IMR-90 (cell line): ENCODE measurements at regions not wholly inside any gene's neighbourhood (a gene's known extent, or its start where the extent isn't known, plus 50 kb on each side); places are given as distances from the start of the nearest gene placed in this dataset.

ENCODE experiments used
- ATAC-seq: fragments of 200-7000 bp; cut with Tn5 transposase; 2 replicates; pipeline ENCODE4 v1.9.1; 2020; ENCODE audit warnings: low read depth, mild to moderate bottlenecking, moderate library complexity
- BruUV-seq: library from RNA; stranded (reverse); fragments of 400-500 nt; replicated peaks from 2 replicates; lab custom pipeline; 2021; lab: Mats Ljungman, UMichigan
- CTCF ChIA-PET: fragments of 300-600 bp; formaldehyde crosslinking; extraction: SDS; loops from one replicate; lab custom pipeline; 2021; ENCODE audit warnings: antibody characterized with exemption; lab: Yijun Ruan, JAX
- POLR2A ChIA-PET: fragments of 300-600 bp; sonication (Branson Sonifier 250); formaldehyde crosslinking; loops from one replicate; lab custom pipeline; 2022; ENCODE audit warnings: antibody characterized with exemption; ENCODE audit not compliant: unreplicated experiment; lab: Charles Lee
- DNase-seq: peaks from one replicate; pipeline ENCODE4 v3.0.0; 2013
- H2AFZ ChIP-seq: replicated peaks from 2 replicates; pipeline ENCODE3; 2013; ENCODE audit warnings: low read length, mild to moderate bottlenecking; ENCODE audit not compliant: poor library complexity
- H2AK5ac ChIP-seq: 2 replicates; pipeline ENCODE4 v1.6.1; 2013; ENCODE audit warnings: low read depth, low read length, inconsistent platforms
- H2AK9ac ChIP-seq: replicated peaks from 2 replicates; pipeline ENCODE3; 2013; ENCODE audit warnings: mild to moderate bottlenecking, low read depth, low read length, moderate library complexity; ENCODE audit not compliant: poor library complexity
- H2BK120ac ChIP-seq: 2 replicates; pipeline ENCODE4 v1.6.1; 2013; ENCODE audit warnings: low read depth, low read length, inconsistent platforms
- H2BK15ac ChIP-seq: 3 replicates; pipeline ENCODE4 v1.6.1; 2013; ENCODE audit warnings: low read depth, low read length, inconsistent platforms
- H2BK20ac ChIP-seq: 2 replicates; pipeline ENCODE4 v1.6.1; 2013; ENCODE audit warnings: low read depth, mild to moderate bottlenecking, inconsistent platforms, low read length, moderate library complexity
- H2BK5ac ChIP-seq: 2 replicates; pipeline ENCODE4 v1.6.1; 2013; ENCODE audit warnings: mild to moderate bottlenecking, low read depth, low read length, inconsistent platforms; ENCODE audit not compliant: poor library complexity, severe bottlenecking
- H3K14ac ChIP-seq: replicated peaks from 2 replicates; pipeline ENCODE4 v1.6.1; 2013; ENCODE audit warnings: low read depth, low read length, inconsistent platforms
- H3K18ac ChIP-seq: 2 replicates; pipeline ENCODE4 v1.6.1; 2013; ENCODE audit warnings: low read depth, low read length, control low read depth
- H3K23ac ChIP-seq: 2 replicates; pipeline ENCODE4 v1.6.1; 2013; ENCODE audit warnings: low read depth, low read length, inconsistent platforms
- H3K27ac ChIP-seq: 2 replicates; pipeline ENCODE4 v1.5.1; 2013; ENCODE audit warnings: mild to moderate bottlenecking, control low read depth, low read length; ENCODE audit not compliant: insufficient read depth
- H3K27me3 ChIP-seq: 2 replicates; pipeline ENCODE4 v1.6.1; 2013; ENCODE audit warnings: low read length; ENCODE audit not compliant: control insufficient read depth, insufficient read depth
- H3K36me3 ChIP-seq: 2 replicates; pipeline ENCODE4 v1.6.1; 2013; ENCODE audit warnings: low read length, mixed read lengths; ENCODE audit not compliant: control insufficient read depth, insufficient read depth
- H3K4ac ChIP-seq: 2 replicates; pipeline ENCODE4 v1.6.1; 2013; ENCODE audit warnings: low read depth, low read length, inconsistent platforms
- H3K4me1 ChIP-seq: 2 replicates; pipeline ENCODE4 v1.6.1; 2013; ENCODE audit warnings: low read length, mixed read lengths; ENCODE audit not compliant: control insufficient read depth, insufficient read depth
- H3K4me2 ChIP-seq: 2 replicates; pipeline ENCODE4 v1.6.1; 2013; ENCODE audit warnings: low read depth, mild to moderate bottlenecking, control low read depth, low read length, moderate library complexity
- H3K4me3 ChIP-seq: 2 replicates; pipeline ENCODE4 v1.5.1; 2013; ENCODE audit warnings: low read depth, mild to moderate bottlenecking, control low read depth, low read length, moderate library complexity; ENCODE audit not compliant: insufficient read depth
- H3K56ac ChIP-seq: 2 replicates; pipeline ENCODE4 v1.6.1; 2013; ENCODE audit warnings: low read length, inconsistent platforms; ENCODE audit not compliant: insufficient read depth; ENCODE audit errors: extremely low read depth
- H3K79me1 ChIP-seq, 2 experiments: 2 replicates each; pipeline ENCODE4 v1.6.1; 2013; ENCODE audit warnings: low read length in 2 of 2, inconsistent platforms in 1 of 2, low read depth in 1 of 2
- H3K9ac ChIP-seq: 2 replicates; pipeline ENCODE4 v1.6.1; 2013; ENCODE audit warnings: low read depth, low read length, control low read depth
- H3K9me1 ChIP-seq: 2 replicates; pipeline ENCODE4 v1.6.1; 2013; ENCODE audit warnings: low read length, inconsistent platforms; ENCODE audit not compliant: insufficient read depth
- H3K9me3 ChIP-seq: 2 replicates; pipeline ENCODE4 v1.6.1; 2013; ENCODE audit warnings: low read length; ENCODE audit not compliant: control insufficient read depth, insufficient read depth
- H4K20me1 ChIP-seq: 2 replicates; pipeline ENCODE4 v1.6.1; 2013; ENCODE audit warnings: low read length, inconsistent platforms; ENCODE audit not compliant: insufficient read depth
- H4K5ac ChIP-seq: 2 replicates; pipeline ENCODE4 v1.6.1; 2013; ENCODE audit warnings: mild to moderate bottlenecking, low read depth, low read length, control low read depth
- H4K8ac ChIP-seq, 2 experiments: 2 replicates each; pipeline ENCODE4 v1.6.1; 2013; ENCODE audit warnings: low read depth in 2 of 2, low read length in 2 of 2, control low read depth in 1 of 2, inconsistent platforms in 1 of 2
- H4K91ac ChIP-seq: 2 replicates; pipeline ENCODE4 v1.6.1; 2013; ENCODE audit warnings: low read depth, low read length, inconsistent platforms; ENCODE audit not compliant: insufficient read depth
- CHD1 ChIP-seq: IDR thresholded peaks from 2 replicates; pipeline ENCODE4 v1.6.1; 2012; ENCODE audit warnings: low read depth, low read length, improper control_type of control experiment
- ELK1 ChIP-seq: fragments of 150-350 bp; IDR thresholded peaks from 2 replicates; pipeline ENCODE4 v1.6.1; 2016; ENCODE audit warnings: low read depth, mild to moderate bottlenecking, low read length, moderate library complexity, borderline replicate concordance
- FOS ChIP-seq: fragments of 150-350 bp; IDR thresholded peaks from 2 replicates; pipeline ENCODE4 v1.6.1; 2016; ENCODE audit warnings: low read depth, low read length
- MXI1 ChIP-seq: IDR thresholded peaks from 2 replicates; pipeline ENCODE4 v1.6.1; 2012; ENCODE audit warnings: low read depth, mild to moderate bottlenecking, low read length, moderate library complexity, borderline replicate concordance
- POLR2A ChIP-seq: IDR thresholded peaks from 2 replicates; pipeline ENCODE4 v1.6.1; 2012; ENCODE audit warnings: mild to moderate bottlenecking, low read depth, low read length
- RAD21 ChIP-seq: IDR thresholded peaks from 2 replicates; pipeline ENCODE4 v1.6.1; 2012; ENCODE audit warnings: low read length, improper control_type of control experiment
- RCOR1 ChIP-seq: IDR thresholded peaks from 2 replicates; pipeline ENCODE4 v1.6.1; 2012; ENCODE audit warnings: mild to moderate bottlenecking, low read length, improper control_type of control experiment; ENCODE audit not compliant: insufficient replicate concordance
- WGBS, 2 experiments: methylation state at CpG; one replicate each; pipeline versions ENCODE4 v1.1.5 to v1.1.7; 2013; ENCODE audit warnings: missing lambda C conversion rate in 2 of 2; ENCODE audit not compliant: insufficient read length in 1 of 2; ENCODE audit errors: extremely low coverage in 2 of 2; 5-methylcytosine and 5-hydroxymethylcytosine counted together
- dilution Hi-C: fragments of 300-500 bp; cut with HindIII; formaldehyde crosslinking; loops from one replicate; pipeline ENCODE4 v1.14.3; 2018; ENCODE audit warnings: low sequenced_read_pairs; ENCODE audit not compliant: unreplicated experiment
- in situ Hi-C: fragments of 300-500 bp; cut with MboI; formaldehyde crosslinking; loops from 3 replicates; pipeline ENCODE4 v1.14.3; 2019; ENCODE audit warnings: low sequenced_read_pairs, inconsistent platforms, mixed read lengths
- intact Hi-C: fragments of 100-400 bp; cut with micrococcal nuclease; formaldehyde crosslinking; loops from 2 replicates; pipeline ENCODE4 v1.10.0; 2022

GRCh38 chr5:124000538-124000937 is 488.6 kb downstream of the CSNK1G3 start:
- no peaks in the 10 kb centered on the region for H4K20me1 ChIP-seq
- POLR2A ChIA-PET: no interaction called here
- TF ChIP-seq ELK1 (no peak), RAD21 (no peak), FOS (no peak), POLR2A (no peak), RCOR1 (no peak), CHD1 (no peak), MXI1 (no peak)
- no peak overlapping the region for H2AFZ ChIP-seq
- no peak overlapping the region for H2AK9ac ChIP-seq
- no peak overlapping the region for H2BK20ac ChIP-seq
- H3K4me1 ChIP-seq: peaks cover 2% of the 10 kb centered on the region; the same call in 1 of the 2 replicates
- no peak overlapping the region for H4K5ac ChIP-seq
- no peak overlapping the region for H2BK120ac ChIP-seq
- ATAC-seq (no peak), DNase-seq (no peak)
- no peak overlapping the region for H3K4me3 ChIP-seq
- H3K18ac ChIP-seq: no peak overlapping the region
- H2BK5ac ChIP-seq: no peak overlapping the region
- no peak overlapping the region for H4K91ac ChIP-seq
- H3K27ac ChIP-seq: no peak overlapping the region
- 0 out of 2 replicates have a peak, but pooled peaks cover 2% of the 10 kb centered on the region for H3K9me1 ChIP-seq
- no peak overlapping the region for H3K9ac ChIP-seq
- dilution Hi-C loops: no loop called here
- H2AK5ac ChIP-seq: no peak overlapping the region
- no peak overlapping the region for H3K4ac ChIP-seq
- H4K8ac ChIP-seq: no peak overlapping the region
- H2BK15ac ChIP-seq: no peak overlapping the region
- H3K23ac ChIP-seq: no peak overlapping the region
- H3K56ac ChIP-seq: no peak overlapping the region
- H3K27me3 ChIP-seq: no peaks in the 10 kb centered on the region
- in situ Hi-C loops: no loop called here
- CTCF ChIA-PET: no interaction called here
- H3K9me3 ChIP-seq: no peaks in the 10 kb centered on the region
- intact Hi-C loops: no loop called here
- no peaks in the 10 kb centered on the region for H3K36me3 ChIP-seq
- no peaks in the 10 kb centered on the region for H3K79me1 ChIP-seq
- H3K4me2 ChIP-seq: no peak overlapping the region
- H3K14ac ChIP-seq: no peak overlapping the region
- BruUV-seq: no TSS peak
- no CpG with 5 or more reads among the region's 2 CpGs for WGBS, 2 experiments
